Right ventricle myocardium superior (tissue), 1 donor: ENCODE measurements at regions not wholly inside any gene's neighbourhood (a gene's known extent, or its start where the extent isn't known, plus 50 kb on each side); places are given as distances from the start of the nearest gene placed in this dataset.
"Not testable (repeated sequence)": the region's sequence is repeated elsewhere in the genome, so short reads cannot be mapped to it uniquely, and the experiment has no call there.

Experiments used
- ATAC-seq: fragments of 200-7000 bp; cut with Tn5 transposase; one replicate; pipeline ENCODE4 v1.9.1; 2020; ENCODE audit warnings: mild to moderate bottlenecking; ENCODE audit not compliant: poor library complexity
- DNase-seq: peaks from one replicate; pipeline ENCODE4 v3.0.0-alpha.2; 2020
- intact Hi-C: fragments of 100-400 bp; cut with DNase I; formaldehyde crosslinking; loops from one replicate; pipeline ENCODE4 v1.11.2; 2022
- donor health status: DM: no; HTN: yes; CAD: no; lungs with severe emphysema.

- ATAC-seq: no peak
- no peak for DNase-seq
- intact Hi-C loops: no loop called here
Observed at GRCh38 chr1:208717525-208717924, 473.3 kb upstream of the PLXNA2 start.

DNA sequence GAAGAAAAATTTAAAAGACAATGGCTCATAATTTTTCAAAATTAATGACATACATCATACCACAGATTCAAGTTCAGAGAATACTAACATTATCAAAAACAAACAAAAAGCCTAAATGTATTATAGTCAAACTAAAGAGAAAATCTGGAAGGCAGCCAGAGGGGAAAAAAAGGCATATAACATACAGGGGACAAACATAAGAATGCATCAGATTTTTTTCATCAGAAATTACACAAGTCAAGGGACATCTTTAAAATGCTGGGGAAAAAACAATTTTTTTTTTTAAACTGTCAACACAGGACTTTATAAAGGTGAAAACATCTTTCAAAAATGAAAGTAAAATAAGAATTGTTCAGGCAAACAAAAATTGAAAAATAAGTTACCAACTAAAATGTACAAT, 478.4 kb upstream of the PLXNA2 start:
- ATAC-seq: no peak
- no peak for DNase-seq
- intact Hi-C loops: no loop called here

GRCh38 chr1:208724079-208724478, 479.9 kb upstream of the PLXNA2 start:
- ATAC-seq: no peak
- no peak for DNase-seq
- intact Hi-C loops: no loop called here

DNA sequence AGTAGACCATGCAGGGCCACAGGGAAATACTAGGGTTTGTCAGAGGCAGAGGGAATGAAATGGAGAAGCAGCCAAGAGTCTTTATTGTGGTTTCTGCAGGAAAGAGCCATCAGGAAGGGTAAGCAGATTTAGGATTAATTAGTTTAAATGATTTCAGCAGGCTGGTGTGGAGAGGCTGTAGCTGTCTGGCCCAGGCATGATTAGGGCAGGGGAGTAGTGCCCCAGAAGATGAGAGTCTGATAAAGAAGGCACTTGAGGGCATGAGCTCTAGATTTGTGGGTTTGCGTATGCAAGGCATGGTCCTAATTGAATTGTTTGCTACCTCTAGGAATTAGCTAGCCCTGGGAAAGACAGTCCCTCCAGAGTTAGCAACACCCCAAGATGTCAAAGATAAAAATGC, 484.6 kb upstream of the PLXNA2 start:
- intact Hi-C loops: no loop called here
- DNase-seq (no peak), ATAC-seq (no peak)

DNA sequence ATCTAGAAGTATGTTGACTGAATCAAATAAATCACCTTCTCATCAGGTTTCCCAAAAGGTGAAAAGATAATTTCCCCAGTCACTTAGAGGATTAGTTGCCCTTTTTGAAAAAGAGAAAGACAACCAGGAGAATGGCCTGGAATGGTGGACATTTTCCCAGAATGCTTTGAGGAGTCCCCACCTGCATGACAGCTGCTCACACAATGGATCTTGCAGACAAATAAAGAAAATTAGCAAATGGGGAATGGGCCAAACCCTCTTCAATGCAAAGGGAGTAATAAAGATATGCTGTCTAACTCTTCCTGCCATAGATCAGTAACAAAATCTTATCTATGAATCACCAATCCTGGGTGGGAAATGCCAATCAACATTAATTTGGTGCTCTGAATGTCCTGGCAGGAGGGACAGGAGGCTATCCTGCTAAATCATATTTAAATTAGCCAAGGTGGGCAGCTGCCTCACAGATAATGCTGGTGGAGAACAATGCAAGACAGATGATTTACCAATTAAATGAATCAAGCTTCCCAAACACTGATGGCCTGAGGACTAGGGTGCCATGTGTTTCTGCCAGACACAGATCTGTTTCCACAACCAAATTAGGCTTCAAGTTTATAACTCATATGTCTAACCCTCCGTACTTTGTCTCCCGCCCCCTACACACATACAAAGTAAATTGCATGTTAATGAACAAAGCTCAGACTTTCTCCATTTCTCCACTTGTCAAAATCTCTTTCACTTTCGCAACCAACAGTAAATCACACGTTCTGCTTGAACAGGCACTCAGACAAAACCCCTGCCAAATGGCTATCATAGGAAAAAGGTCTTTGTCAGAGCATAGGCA, 488.0 kb upstream of the PLXNA2 start:
- no peak for ATAC-seq
- DNase-seq: no peak
- intact Hi-C loops: no loop called here

GRCh38 chr1:208737161-208737560, 493.0 kb upstream of the PLXNA2 start:
- ATAC-seq: no peak
- intact Hi-C loops: no loop called here
- no peak for DNase-seq

DNA sequence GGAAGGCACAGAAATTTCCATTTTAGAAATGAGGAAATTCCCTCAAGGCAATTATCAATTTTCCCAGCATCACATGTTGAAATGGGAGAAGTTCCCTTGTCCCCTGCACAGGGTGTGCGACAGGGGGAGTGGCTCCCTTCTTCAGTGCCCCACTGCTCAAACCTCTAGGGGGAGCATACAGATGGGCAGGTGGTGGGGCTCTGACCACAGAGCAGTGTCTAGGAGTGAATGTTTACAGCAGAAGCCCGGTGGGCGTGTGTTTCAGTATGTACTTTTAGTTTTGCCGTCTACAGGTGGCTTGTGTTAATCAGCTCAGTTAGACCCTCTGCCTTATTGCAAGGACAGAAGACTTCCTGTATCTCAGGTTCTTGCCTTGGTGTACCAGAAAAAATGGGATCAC, 493.7 kb upstream of the PLXNA2 start:
- DNase-seq (no peak), ATAC-seq (no peak)
- intact Hi-C loops: no loop called here

GRCh38 chr1:208739636-208740035, 495.5 kb upstream of the PLXNA2 start:
- ATAC-seq, intact Hi-C loops, DNase-seq: not testable (repeated sequence)

DNA sequence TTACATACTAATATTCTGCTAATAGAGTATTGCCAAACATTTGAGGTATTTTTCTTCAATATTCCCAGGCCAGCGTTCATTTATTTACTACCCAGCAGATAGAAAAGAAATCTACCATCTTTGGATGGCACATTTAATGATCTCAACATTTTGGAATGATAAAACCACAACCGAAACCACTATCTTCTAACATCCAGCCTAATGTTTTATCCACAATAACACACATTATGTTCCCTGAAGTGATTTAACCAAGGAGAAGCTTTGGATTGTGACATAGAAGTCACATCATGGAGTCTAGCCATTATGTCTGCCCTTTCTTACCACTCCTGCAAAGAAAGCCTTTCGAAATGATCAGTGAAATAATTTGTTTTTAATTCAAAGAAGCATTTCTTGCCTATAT, 497.1 kb upstream of the PLXNA2 start:
- intact Hi-C loops: no loop called here
- ATAC-seq (no peak), DNase-seq (no peak)

- ATAC-seq: no peak
- intact Hi-C loops: no loop called here
- DNase-seq: no peak
Observed at GRCh38 chr1:208743361-208743760, 499.2 kb upstream of the PLXNA2 start.

- intact Hi-C loops: no loop called here
- DNase-seq: no peak
- ATAC-seq: no peak
Observed at GRCh38 chr1:208747979-208748378, 503.8 kb upstream of the PLXNA2 start.

- intact Hi-C loops: no loop called here
- no peak for ATAC-seq
- DNase-seq: no peak
Observed at GRCh38 chr1:208748387-208749165, 504.4 kb upstream of the PLXNA2 start.

DNA sequence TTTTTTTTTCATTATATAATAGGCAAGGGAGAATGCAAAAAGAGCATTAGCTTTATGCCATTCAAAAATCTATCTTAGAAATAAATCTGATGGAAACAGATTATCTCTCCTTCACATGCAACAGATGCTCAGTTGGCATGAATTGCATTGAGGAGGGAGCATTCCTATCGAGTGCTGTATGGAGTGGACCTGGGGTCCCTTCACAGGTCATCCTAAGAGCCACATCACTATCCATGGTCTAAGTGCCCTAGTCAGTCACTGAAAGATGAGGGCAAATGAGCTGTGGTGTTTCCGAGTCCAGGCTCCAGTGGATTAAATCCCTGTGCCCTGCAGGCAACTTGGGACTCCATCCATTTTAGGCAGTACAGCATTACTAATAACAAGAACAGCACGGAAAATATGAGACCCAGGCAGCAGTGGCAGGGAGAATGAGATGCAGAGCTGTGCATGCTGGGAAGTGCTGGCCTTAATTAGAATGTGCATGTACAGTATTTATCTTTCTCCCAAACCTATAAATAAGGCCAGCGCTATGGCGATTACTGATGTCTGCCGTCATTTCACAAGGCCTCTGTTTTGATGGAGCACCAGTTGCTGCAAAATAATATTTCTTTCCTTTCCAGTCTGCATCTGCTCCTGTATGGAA, 512.3 kb upstream of the PLXNA2 start:
- intact Hi-C loops: no loop called here
- ATAC-seq (no peak), DNase-seq (no peak)

- intact Hi-C loops: no loop called here
- DNase-seq (no peak), ATAC-seq (no peak)
Observed at GRCh38 chr1:208757846-208758245, 513.7 kb upstream of the PLXNA2 start.

DNA sequence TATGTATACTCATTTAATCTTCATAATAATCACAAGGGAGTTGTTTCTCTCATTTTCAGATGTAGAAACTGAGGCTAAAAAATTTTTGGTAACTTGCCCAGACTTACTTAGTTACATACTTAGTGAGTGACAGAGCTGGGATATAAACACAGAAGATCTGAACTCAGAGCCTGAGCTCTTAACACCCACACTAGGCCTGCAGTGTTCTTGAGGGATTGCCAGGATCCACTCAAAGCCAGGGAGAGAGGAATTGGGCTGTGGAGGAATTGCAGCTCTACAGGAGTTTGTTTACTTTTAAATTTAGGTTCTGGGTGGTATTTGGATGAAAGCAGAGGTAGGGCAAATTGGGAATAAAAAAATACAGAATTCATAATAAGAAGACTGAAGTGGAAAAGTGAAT, 515.1 kb upstream of the PLXNA2 start:
- ATAC-seq (no peak), DNase-seq (no peak)
- intact Hi-C loops: no loop called here

DNA sequence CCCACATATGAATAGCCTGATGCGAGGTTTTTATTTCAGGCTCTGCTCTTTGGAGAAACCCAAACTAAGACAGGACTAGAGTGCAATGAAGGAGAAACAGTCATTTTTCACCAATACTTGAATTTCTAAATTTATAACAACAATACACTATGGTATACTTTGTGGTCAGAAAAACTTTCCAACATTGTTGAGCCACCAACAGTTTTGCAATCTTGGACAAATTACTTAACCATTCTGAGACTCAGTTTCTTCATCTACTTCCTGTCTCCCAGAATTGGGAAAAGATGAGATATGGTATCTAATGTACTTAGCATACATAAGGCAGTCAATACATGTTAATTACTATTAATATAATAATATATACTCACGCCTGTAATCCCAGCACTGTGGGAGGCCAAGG, 519.8 kb upstream of the PLXNA2 start:
- intact Hi-C loops: no loop called here
- no peak for DNase-seq
- no peak for ATAC-seq

DNA sequence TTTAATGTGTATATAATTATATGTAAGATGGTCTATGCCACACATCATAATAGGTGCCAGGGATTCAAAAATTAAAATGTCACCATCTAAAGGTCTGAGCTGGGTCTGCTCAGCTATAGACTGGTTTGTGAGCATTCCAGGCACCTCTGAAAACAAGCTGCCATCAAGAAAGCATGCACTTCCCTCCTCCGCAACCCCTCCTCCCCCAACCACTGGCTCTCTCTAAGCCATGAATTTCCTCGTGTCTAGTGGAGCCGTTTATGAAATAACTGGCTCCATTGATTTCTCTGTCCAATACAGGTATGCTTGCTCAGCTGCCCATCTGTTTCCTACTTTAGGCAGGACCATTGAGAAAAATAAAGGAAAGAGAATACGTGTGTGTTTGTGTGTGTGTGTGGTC, 522.6 kb upstream of the PLXNA2 start:
- ATAC-seq (no peak), DNase-seq (no peak)
- intact Hi-C loops: no loop called here

DNA sequence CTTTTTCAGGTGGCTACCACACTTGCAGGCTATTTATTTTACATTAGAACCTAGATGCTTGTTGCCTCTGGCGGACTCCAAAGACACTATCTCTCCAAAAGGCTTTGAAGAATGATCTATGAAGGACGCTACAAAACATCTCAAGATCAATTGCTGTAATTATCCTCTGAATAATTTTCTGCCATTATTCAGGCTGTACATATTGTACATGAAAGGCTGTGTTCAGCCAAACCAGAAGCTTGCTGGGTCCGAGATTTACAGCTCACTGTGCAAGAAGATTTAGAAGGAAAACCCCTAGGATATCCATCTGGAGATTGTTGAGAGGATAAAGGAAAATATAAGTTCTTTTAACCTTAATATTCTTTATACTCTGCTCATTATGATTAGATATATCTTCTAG, 523.6 kb upstream of the PLXNA2 start:
- ATAC-seq: no peak
- no peak for DNase-seq
- intact Hi-C loops: no loop called here

DNA sequence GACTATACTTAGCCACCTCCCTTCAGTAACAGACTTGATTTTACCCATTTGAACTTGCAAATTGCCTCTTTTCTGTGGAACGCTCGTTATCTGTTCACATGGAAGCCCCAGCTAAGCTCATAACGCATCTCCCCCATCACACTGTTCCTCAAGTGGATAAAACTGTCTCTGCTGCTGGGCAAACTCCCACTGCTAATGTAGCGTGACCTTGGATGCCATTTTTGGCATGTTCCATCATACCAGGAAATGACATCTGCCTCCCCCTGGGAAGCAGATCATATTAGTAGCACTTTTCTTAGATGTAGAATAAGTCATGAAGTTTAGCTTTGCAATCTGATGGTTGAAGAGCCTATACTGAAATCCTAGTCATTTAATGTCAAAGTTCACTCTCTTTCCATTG, 528.7 kb upstream of the PLXNA2 start:
- ATAC-seq: no peak
- intact Hi-C loops: no loop called here
- DNase-seq: no peak

GRCh38 chr1:208775841-208776240, 531.7 kb upstream of the PLXNA2 start:
- intact Hi-C loops: no loop called here
- no peak for DNase-seq
- ATAC-seq: no peak
